ENCODE measurements at regions not wholly inside any gene's neighbourhood (a gene's known extent, or its start where the extent isn't known, plus 50 kb on each side); places are given as distances from the start of the nearest gene placed in this dataset.

DNA sequence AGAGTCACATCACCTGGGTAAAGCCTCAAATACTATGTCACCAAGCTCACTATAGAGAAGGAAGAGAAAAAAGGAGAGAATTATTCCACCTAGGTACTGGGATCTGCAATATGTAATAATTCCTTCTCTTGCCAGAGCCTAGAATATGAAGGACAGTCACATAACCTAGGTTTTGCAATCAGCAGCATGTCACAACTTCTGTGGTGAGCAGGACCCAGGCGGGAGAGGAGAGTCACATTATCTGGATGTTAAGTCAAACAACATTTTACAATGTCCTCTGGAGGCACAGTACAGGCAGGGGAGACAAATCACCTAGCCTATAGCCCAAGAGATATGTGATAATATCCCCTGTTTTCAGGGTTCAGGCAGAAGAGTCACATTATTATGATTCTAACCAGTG lies 951.2 kb upstream of the TSPY4 start:
- H3K4me3 ChIP-seq (ENCODE audit: low read length), result no peak overlapping the region
- no peak for DNase-seq (ENCODE audit: low read depth, low spot score)

DNA sequence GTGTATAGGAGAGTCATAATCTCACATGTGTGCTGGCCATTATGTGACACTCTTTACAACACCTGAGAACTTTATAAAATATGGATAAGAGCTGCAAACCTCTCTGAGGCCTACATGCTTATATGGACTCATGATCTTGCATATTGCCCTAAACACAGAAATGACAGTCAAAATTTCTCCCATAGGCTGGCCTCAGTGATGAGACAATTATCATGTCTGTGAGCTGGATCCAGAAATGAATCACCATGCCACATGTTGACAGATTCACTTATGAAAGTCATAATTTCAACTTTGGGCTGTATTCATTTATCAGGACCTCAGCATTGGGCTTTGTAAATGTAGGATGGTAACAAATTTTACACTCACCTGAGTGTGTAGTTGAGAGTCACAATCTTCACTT lies 948.8 kb upstream of the TSPY4 start:
- DNase-seq (ENCODE audit: low read depth, low spot score), result no peak
- H3K4me3 ChIP-seq (ENCODE audit: low read length), result no peak overlapping the region

DNA sequence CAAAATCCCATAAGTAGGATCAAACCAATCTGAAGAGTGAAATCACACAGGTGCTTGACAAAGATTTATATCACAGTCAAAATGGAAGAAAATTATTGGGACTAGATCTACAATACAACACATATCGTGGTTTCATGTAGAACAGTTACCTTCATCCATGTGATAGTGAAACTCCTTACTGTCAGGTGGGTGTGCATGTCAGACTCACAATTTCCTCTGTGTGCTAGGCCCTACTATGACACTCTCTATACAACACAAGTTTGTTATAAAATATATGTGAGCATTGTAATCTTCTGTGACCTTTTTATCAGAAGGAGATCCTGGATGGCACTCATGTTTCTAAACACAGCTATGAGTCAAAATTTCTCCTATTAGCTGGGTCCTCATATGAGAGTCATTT lies 947.0 kb upstream of the TSPY4 start:
- H3K4me3 ChIP-seq (ENCODE audit: low read length), result no peak overlapping the region
- DNase-seq (ENCODE audit: low read depth, low spot score), result no peak

DNA sequence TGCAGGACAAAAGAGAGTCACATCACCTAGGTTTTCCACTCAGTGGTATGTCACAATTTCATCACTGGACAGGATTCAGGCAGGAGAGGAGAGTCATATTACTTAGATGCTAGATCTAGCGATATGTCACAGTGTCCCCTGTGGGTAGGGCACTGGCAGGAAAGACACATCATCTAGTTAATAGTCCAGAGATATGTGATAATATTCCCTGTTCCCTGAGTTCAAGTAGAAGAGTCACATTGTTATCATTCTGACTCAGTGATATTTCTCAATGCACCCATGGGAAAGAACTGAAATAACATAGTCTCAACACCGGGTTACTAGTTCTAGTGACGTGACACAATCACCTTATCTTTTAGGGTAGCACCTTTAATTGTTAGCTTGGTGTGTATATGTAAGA lies 944.0 kb upstream of the TSPY4 start:
- no peak overlapping the region for H3K4me3 ChIP-seq (ENCODE audit: low read length)

GRCh38 chrY:8422906-8423305 lies 914.4 kb upstream of the TSPY4 start:
- DNase-seq (ENCODE audit: low read depth, low spot score), result no peak

More for the DNA sequence above, 944.0 kb upstream of the TSPY4 start:
- DNase-seq (ENCODE audit: low read depth, low spot score), result no peak

DNA sequence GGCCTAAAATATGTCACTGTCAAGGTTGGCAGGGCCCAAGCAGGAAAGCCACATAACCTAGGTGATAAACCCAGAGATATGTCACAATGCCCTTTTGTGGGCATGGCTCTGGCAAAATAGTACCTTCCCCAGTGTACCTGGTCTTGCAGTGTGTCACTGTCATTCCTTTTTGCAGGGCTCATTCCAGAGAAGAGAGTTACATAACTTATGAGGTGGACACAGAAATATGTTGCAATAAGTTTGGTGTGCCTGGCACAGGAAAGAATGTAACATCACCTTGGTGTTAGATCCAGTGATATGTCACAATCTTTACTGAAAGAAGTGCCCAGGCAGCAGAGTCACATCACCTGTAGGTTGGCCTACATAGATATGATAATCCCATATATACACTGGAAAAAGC lies 910.8 kb upstream of the TSPY4 start:
- DNase-seq (ENCODE audit: low read depth, low spot score), result no peak

More at GRCh38 chrY:8422906-8423305, 914.4 kb upstream of the TSPY4 start:
- no peak overlapping the region for H3K4me3 ChIP-seq (ENCODE audit: low read length)

GRCh38 chrY:8437510-8437909 lies 899.8 kb upstream of the TSPY4 start:
- H3K4me3 ChIP-seq (ENCODE audit: low read length), result no peak overlapping the region
- no peak for DNase-seq (ENCODE audit: low read depth, low spot score)

More for the DNA sequence above, 910.8 kb upstream of the TSPY4 start:
- no peak overlapping the region for H3K4me3 ChIP-seq (ENCODE audit: low read length)

GRCh38 chrY:8442097-8442496 lies 895.2 kb upstream of the TSPY4 start:
- no peak overlapping the region for H3K4me3 ChIP-seq (ENCODE audit: low read length)
- DNase-seq (ENCODE audit: low read depth, low spot score), result no peak

- DNase-seq (ENCODE audit: low read depth, low spot score), result no peak
- no peak overlapping the region for H3K4me3 ChIP-seq (ENCODE audit: low read length)
Measured at GRCh38 chrY:8452963-8453362, 884.3 kb upstream of the TSPY4 start.

GRCh38 chrY:8466813-8467212 lies 870.5 kb upstream of the TSPY4 start:
- no peak overlapping the region for H3K4me3 ChIP-seq (ENCODE audit: low read length)
- no peak for DNase-seq (ENCODE audit: low read depth, low spot score)

DNA sequence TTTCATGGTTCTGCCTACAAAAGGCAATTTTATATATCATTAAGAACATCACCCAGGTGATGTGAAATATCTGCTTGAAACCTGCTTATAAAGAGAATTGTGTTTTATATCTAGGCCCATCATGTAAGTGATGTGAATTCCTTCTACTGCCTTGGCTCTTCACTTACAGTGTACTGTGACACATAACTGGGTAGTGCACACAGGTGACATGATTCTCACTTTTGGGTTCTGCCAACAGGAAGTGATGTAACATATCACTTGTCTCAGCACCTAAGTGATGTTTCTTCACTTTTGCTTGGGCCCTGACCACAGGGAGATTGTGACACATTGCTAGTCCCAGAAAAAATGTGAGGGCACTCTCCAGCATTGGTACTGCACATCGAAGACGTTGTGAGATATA lies 867.0 kb upstream of the TSPY4 start:
- H3K4me3 ChIP-seq (ENCODE audit: low read length), result no peak overlapping the region
- no peak for DNase-seq (ENCODE audit: low read depth, low spot score)

- peak; percentile 93 for DNase-seq (ENCODE audit: low read depth, low spot score)
Measured at GRCh38 chrY:8479141-8479540, 858.1 kb upstream of the TSPY4 start.

GRCh38 chrY:8488955-8489354 lies 848.3 kb upstream of the TSPY4 start:
- no peak for DNase-seq (ENCODE audit: low read depth, low spot score)
- H3K4me3 ChIP-seq (ENCODE audit: low read length), result no peak overlapping the region

More at GRCh38 chrY:8479141-8479540, 858.1 kb upstream of the TSPY4 start:
- no peak overlapping the region for H3K4me3 ChIP-seq (ENCODE audit: low read length)

GRCh38 chrY:8489880-8490630 lies 847.2 kb upstream of the TSPY4 start:
- H3K4me3 ChIP-seq (ENCODE audit: low read length), result no peak overlapping the region
- DNase-seq (ENCODE audit: low read depth, low spot score), result no peak

DNA sequence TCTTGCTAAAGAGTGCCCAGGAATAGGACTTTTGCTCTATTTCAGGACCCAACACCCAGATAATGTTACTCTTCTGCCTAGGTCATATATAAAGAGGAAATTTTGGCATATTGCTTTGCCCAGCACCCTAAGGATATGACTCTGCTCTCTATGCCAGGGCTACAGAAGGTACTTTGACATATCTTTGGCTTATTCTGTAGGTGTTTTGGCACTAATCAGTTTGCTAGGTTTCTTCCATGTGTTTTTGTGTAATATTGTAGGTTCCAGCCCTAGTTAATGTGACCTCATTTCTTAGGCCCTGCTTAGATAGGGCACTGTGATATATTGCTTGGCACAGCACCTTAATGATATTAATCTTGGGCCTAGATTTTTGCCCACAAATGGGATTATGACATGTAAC lies 842.9 kb upstream of the TSPY4 start:
- H3K4me3 ChIP-seq (ENCODE audit: low read length), result no peak overlapping the region
- DNase-seq (ENCODE audit: low read depth, low spot score), result no peak

GRCh38 chrY:8495243-8495642 lies 842.0 kb upstream of the TSPY4 start:
- H3K4me3 ChIP-seq (ENCODE audit: low read length), result no peak overlapping the region
- DNase-seq (ENCODE audit: low read depth, low spot score), result no peak

DNA sequence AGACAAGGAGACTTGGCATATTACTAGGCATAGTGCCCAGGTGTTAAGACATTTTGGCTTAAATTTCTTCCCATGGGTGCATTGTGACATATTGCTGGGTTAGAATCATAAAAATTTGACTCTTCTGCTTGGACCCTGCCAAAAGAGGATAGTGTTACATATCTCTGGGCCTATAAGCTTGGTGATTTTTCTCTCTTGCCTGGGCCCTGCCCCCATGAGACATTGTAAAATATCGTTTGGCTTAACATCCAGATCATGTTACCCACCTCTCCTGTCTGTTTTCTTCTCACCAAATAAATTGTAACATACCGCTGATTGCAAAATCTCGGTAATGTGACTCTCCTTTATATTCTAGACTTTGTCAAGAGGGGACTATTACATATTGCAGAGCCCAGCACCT lies 836.4 kb upstream of the TSPY4 start:
- no peak overlapping the region for H3K4me3 ChIP-seq (ENCODE audit: low read length)
- no peak for DNase-seq (ENCODE audit: low read depth, low spot score)

DNA sequence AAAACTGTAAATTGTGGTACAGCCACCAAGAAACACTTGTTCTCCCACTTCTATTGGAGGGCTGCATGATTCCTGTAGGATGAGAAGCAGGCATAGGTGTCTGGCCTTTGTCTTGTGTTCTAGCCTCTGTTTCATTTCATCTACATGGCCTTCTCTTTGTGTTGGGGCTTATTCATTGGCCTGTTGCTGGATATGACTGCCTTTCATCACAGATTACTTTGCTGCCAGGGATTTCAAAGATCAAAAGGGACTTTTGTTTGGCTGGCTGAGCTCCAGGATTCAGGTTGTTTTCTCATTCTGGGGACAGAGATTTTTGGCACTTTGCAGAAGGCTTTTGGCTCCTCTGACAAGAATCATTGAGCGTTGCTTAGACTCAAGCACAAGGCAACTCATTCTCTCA lies 803.8 kb upstream of the TSPY4 start:
- no peak overlapping the region for H3K4me3 ChIP-seq (ENCODE audit: low read length)
- DNase-seq (ENCODE audit: low read depth, low spot score), result no peak

DNA sequence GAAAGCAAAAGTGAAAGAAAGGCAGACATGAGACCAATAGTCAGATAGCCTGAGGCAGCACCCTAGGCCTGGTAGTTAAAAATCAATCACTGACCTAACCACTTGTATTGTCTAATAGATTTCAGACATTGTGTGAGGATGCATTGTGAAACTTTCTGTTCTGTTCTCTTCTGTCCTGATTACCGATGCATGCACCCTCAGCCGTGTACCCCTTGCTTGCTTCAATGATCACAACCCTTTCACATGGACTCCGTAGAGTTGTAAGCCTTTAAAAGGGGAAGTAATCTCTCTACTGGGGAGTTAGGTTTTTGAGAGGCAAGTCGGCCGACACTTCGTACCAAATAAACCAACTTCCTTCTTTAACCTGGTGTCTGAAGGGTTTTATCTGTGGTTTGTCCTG lies 801.6 kb upstream of the TSPY4 start:
- H3K4me3 ChIP-seq (ENCODE audit: low read length), result no peak overlapping the region
- DNase-seq (ENCODE audit: low read depth, low spot score), result no peak

DNA sequence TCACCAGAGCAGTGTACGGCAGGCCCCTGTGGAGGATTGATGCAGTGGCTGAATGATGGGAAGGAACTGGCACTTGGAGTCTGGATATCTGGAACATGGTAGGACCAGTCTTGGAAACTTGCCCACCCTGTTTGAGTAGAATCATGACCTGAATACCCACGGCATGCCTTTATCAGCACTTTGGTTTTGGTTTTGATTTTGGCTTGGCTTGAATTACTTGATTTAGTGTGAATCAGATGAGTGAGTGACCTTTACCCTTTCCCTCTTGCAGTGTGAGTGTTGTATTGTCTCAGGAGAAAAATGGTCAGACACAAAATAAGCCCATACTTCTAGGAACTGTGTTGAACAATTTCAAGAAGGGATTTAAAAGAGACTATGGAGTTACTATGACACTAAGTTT lies 801.0 kb upstream of the TSPY4 start:
- no peak for DNase-seq (ENCODE audit: low read depth, low spot score)
- H3K4me3 ChIP-seq (ENCODE audit: low read length), result no peak overlapping the region

DNA sequence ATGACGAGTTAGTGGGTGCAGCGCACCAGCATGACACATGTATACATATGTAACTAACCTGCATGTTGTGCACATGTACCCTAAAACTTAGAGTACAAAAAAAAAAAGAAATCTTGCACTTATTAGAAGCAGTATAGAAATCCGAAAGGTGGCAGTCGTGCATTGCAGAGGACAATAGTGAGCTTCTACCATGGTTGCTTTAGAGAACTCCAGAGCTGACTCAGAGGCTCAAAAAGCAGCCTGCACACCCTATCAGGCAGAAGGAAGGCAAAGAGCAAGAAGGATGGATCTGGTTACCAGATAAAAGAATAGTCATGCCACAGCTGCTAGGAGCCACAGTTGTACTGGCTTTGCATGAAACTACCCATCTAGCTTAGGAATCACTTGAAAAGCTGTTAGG lies 796.0 kb upstream of the TSPY4 start:
- peak; percentile 48 for DNase-seq (ENCODE audit: low read depth, low spot score)
- no peak overlapping the region for H3K4me3 ChIP-seq (ENCODE audit: low read length)

Data from Jurkat, Clone E6-1 (cell line).